HEK293 (cell line): ENCODE measurements at regions not wholly inside any gene's neighbourhood (a gene's known extent, or its start where the extent isn't known, plus 50 kb on each side); places are given as distances from the start of the nearest gene placed in this dataset.

Experiments
- CTCF ChIA-PET: fragments of 350-600 bp; formaldehyde crosslinking; extraction: SDS; loops from one replicate; lab custom pipeline; 2021; ENCODE audit warnings: antibody characterized with exemption; lab: Yijun Ruan, JAX
- POLR2A ChIA-PET: fragments of 300-600 bp; formaldehyde crosslinking; extraction: SDS; loops from one replicate; lab custom pipeline; 2020; ENCODE audit warnings: antibody characterized with exemption, inconsistent platforms; lab: Yijun Ruan, JAX
- H3K27ac ChIP-seq: fragments of 200-500 bp; sonication (Bioruptor generic); 2 replicates; pipeline ENCODE4 v1.5.1; 2014; ENCODE audit warnings: low read depth, low read length, control low read depth, inconsistent platforms; ENCODE audit errors: extremely low read depth
- H3K36me3 ChIP-seq, 2 experiments: fragments of 200-500 bp in 1 of 2; sonication (Bioruptor generic) in 1 of 2; 1 replicate in 1 of 2; 2 replicates in 1 of 2; pipeline ENCODE4 v1.5.1; 2014 to 2017; ENCODE audit warnings: inconsistent platforms in 2 of 2, low read length in 2 of 2; ENCODE audit not compliant: control insufficient read depth in 2 of 2, insufficient read depth in 1 of 2
- H3K4me1 ChIP-seq: fragments of 200-500 bp; sonication (Bioruptor generic); 2 replicates; pipeline ENCODE4 v1.5.1; 2014; ENCODE audit warnings: mild to moderate bottlenecking, low read length, inconsistent platforms; ENCODE audit not compliant: control insufficient read depth, insufficient read depth
- H3K4me3 ChIP-seq: 2 replicates; pipeline ENCODE4 v1.5.1; 2011; ENCODE audit warnings: low read depth, mild to moderate bottlenecking, control low read depth, low read length, moderate library complexity
- H3K9me3 ChIP-seq: fragments of 200-500 bp; sonication (Bioruptor generic); 2 replicates; pipeline ENCODE4 v1.5.1; 2014; ENCODE audit warnings: low read depth, low read length, inconsistent platforms; ENCODE audit not compliant: control insufficient read depth, insufficient read depth
- BCL11B ChIP-seq: fragments of 450-650 bp; formaldehyde crosslinking; IDR thresholded peaks from 2 replicates; pipeline ENCODE4 v1.5.1; 2016; ENCODE audit warnings: low read depth, missing biosample characterization, missing genetic modification characterization
- GLIS2 ChIP-seq: fragments of 450-650 bp; formaldehyde crosslinking; IDR thresholded peaks from 2 replicates; pipeline ENCODE4 v1.5.1; 2016; ENCODE audit warnings: missing biosample characterization, missing genetic modification characterization
- HOXA7 ChIP-seq: sonication (generic); formaldehyde crosslinking; IDR thresholded peaks from 2 replicates; pipeline ENCODE4 v1.8.1; 2022; ENCODE audit warnings: missing genetic modification reagents, borderline replicate concordance
- MEIS1 ChIP-seq: sonication (generic); formaldehyde crosslinking; IDR thresholded peaks from 2 replicates; pipeline ENCODE4 v1.8.1; 2022; ENCODE audit warnings: missing genetic modification reagents, mild to moderate bottlenecking, borderline replicate concordance
- REST ChIP-seq: fragments of 450-650 bp; formaldehyde crosslinking; IDR thresholded peaks from 2 replicates; pipeline ENCODE4 v1.5.1; 2016; ENCODE audit warnings: missing biosample characterization, missing genetic modification characterization
- SETDB1 ChIP-seq: IDR thresholded peaks from one replicate; pipeline ENCODE4 v1.6.1; 2017; ENCODE audit warnings: mild to moderate bottlenecking, low read length, moderate library complexity, mixed read lengths; ENCODE audit not compliant: insufficient read length
- ZFHX2 ChIP-seq: fragments of 450-650 bp; formaldehyde crosslinking; conservative IDR thresholded peaks from 2 replicates; pipeline ENCODE4 v1.5.1; 2016; ENCODE audit warnings: missing biosample characterization, missing genetic modification characterization
- ZNF138 ChIP-seq: fragments of 450-650 bp; formaldehyde crosslinking; IDR thresholded peaks from 2 replicates; pipeline ENCODE4 v1.5.1; 2016; ENCODE audit warnings: missing biosample characterization, missing genetic modification characterization, borderline replicate concordance
- ZNF146 ChIP-seq: fragments of 450-650 bp; formaldehyde crosslinking; IDR thresholded peaks from 2 replicates; pipeline ENCODE4 v1.5.1; 2016; ENCODE audit warnings: missing biosample characterization, missing genetic modification characterization
- ZNF18 ChIP-seq: fragments of 450-650 bp; formaldehyde crosslinking; IDR thresholded peaks from 2 replicates; pipeline ENCODE4 v1.5.1; 2016; ENCODE audit warnings: missing biosample characterization, missing genetic modification characterization
- ZNF302 ChIP-seq: fragments of 450-650 bp; formaldehyde crosslinking; IDR thresholded peaks from 2 replicates; pipeline ENCODE4 v1.5.1; 2016; ENCODE audit warnings: missing biosample characterization, missing genetic modification characterization, low read depth
- ZNF433 ChIP-seq: fragments of 450-650 bp; formaldehyde crosslinking; IDR thresholded peaks from 2 replicates; pipeline ENCODE4 v1.5.1; 2016; ENCODE audit warnings: missing biosample characterization, missing genetic modification characterization, low read depth
- ZNF658 ChIP-seq: fragments of 450-650 bp; formaldehyde crosslinking; IDR thresholded peaks from 2 replicates; pipeline ENCODE4; 2016; ENCODE audit warnings: missing biosample characterization, missing genetic modification characterization
- ZNF792 ChIP-seq: fragments of 450-650 bp; formaldehyde crosslinking; IDR thresholded peaks from 2 replicates; pipeline ENCODE4 v1.5.1; 2016; ENCODE audit warnings: missing biosample characterization, missing genetic modification characterization
- TF ChIP-seq, protein P1 (sequence below): fragments of 450-650 bp; formaldehyde crosslinking; IDR thresholded peaks from 2 replicates; pipeline ENCODE4 v1.5.1; 2016; ENCODE audit warnings: missing biosample characterization, missing genetic modification characterization
- TF ChIP-seq, protein P2 (sequence below): fragments of 450-650 bp; formaldehyde crosslinking; IDR thresholded peaks from 2 replicates; pipeline ENCODE4 v1.5.1; 2016; ENCODE audit warnings: missing biosample characterization, missing genetic modification characterization, borderline replicate concordance
- TF ChIP-seq, protein P3 (sequence below): fragments of 450-650 bp; formaldehyde crosslinking; IDR thresholded peaks from 2 replicates; pipeline ENCODE4 v1.5.1; 2016; ENCODE audit warnings: missing biosample characterization, missing genetic modification characterization

GRCh38 chr15:96005906-96006305 is 324.6 kb upstream of the NR2F2 start (continued):
- TF ChIP-seq, protein P1, sequence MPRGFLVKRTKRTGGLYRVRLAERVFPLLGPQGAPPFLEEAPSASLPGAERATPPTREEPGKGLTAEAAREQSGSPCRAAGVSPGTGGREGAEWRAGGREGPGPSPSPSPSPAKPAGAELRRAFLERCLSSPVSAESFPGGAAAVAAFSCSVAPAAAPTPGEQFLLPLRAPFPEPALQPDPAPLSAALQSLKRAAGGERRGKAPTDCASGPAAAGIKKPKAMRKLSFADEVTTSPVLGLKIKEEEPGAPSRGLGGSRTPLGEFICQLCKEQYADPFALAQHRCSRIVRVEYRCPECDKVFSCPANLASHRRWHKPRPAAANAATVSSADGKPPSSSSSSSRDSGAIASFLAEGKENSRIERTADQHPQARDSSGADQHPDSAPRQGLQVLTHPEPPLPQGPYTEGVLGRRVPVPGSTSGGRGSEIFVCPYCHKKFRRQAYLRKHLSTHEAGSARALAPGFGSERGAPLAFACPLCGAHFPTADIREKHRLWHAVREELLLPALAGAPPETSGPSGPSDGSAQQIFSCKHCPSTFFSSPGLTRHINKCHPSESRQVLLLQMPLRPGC (tag by site-specific recombination), result no peak
- TF ChIP-seq ZNF302 (tag by site-specific recombination) (no peak), ZNF18 (tag by site-specific recombination) (no peak)

DNA sequence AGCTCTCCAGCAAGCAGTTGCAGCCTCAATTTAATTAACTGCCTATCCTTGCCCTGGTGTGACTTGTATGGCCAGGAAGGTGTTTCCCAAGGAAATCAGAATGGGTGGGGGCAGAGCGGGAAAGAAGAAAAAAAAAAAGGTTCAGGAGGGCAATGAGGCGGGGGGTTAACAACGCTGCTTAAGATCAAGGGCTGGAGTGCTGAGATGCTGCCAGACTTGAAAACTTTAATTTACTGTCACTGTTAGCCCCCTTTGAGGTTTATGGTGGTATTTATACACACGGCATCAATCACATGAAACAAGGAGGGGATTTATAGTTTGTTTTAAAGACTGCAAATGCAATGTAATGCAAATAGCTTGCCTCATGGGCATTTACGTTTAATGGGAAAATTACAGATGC is 319.4 kb upstream of the NR2F2 start:
- H3K36me3 ChIP-seq, result no peaks in the 10 kb centered on the region
- H3K4me1 ChIP-seq, result no peaks in the 10 kb centered on the region
- H3K9me3 ChIP-seq, result no peaks in the 10 kb centered on the region
- ChIA-PET POLR2A (no interaction called here), CTCF (no interaction called here)
- TF ChIP-seq ZNF138 (tag by site-specific recombination) (no peak), BCL11B (tag by site-specific recombination) (no peak), ZNF302 (tag by site-specific recombination) (no peak), GLIS2 (tag by site-specific recombination) (no peak), MEIS1 (CRISPR knock-in tag) (no peak), ZFHX2 (tag by site-specific recombination) (no peak), HOXA7 (CRISPR knock-in tag) (no peak), SETDB1 (no peak), ZNF658 (tag by site-specific recombination) (no peak), ZNF433 (tag by site-specific recombination) (no peak), ZNF792 (no peak), REST (tag by site-specific recombination) (no peak), ZNF146 (tag by site-specific recombination) (no peak)
- TF ChIP-seq, protein P2, sequence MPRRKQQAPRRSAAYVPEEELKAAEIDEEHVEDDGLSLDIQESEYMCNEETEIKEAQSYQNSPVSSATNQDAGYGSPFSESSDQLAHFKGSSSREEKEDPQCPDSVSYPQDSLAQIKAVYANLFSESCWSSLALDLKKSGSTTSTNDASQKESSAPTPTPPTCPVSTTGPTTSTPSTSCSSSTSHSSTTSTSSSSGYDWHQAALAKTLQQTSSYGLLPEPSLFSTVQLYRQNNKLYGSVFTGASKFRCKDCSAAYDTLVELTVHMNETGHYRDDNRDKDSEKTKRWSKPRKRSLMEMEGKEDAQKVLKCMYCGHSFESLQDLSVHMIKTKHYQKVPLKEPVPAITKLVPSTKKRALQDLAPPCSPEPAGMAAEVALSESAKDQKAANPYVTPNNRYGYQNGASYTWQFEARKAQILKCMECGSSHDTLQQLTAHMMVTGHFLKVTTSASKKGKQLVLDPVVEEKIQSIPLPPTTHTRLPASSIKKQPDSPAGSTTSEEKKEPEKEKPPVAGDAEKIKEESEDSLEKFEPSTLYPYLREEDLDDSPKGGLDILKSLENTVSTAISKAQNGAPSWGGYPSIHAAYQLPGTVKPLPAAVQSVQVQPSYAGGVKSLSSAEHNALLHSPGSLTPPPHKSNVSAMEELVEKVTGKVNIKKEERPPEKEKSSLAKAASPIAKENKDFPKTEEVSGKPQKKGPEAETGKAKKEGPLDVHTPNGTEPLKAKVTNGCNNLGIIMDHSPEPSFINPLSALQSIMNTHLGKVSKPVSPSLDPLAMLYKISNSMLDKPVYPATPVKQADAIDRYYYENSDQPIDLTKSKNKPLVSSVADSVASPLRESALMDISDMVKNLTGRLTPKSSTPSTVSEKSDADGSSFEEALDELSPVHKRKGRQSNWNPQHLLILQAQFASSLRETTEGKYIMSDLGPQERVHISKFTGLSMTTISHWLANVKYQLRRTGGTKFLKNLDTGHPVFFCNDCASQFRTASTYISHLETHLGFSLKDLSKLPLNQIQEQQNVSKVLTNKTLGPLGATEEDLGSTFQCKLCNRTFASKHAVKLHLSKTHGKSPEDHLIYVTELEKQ (tag by site-specific recombination), result no peak
- TF ChIP-seq, protein P3, sequence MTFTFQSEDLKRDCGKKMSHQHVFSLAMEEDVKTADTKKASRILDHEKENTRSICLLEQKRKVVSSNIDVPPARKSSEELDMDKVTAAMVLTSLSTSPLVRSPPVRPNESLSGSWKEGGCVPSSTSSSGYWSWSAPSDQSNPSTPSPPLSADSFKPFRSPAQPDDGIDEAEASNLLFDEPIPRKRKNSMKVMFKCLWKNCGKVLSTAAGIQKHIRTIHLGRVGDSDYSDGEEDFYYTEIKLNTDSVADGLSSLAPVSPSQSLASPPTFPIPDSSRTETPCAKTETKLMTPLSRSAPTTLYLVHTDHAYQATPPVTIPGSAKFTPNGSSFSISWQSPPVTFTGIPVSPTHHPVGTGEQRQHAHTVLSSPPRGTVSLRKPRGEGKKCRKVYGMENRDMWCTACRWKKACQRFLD (tag by site-specific recombination), result no peak
- H3K27ac ChIP-seq, result no peak overlapping the region
- no peak overlapping the region for H3K4me3 ChIP-seq
